RWPE2 (cell line): ENCODE measurements at regions not wholly inside any gene's neighbourhood (a gene's known extent, or its start where the extent isn't known, plus 50 kb on each side); places are given as distances from the start of the nearest gene placed in this dataset.
"Not testable (repeated sequence)": the region's sequence is repeated elsewhere in the genome, so short reads cannot be mapped to it uniquely, and the experiment has no call there.

Source experiments
- ATAC-seq: fragments of 200-7000 bp; cut with Tn5 transposase; 3 replicates; pipeline ENCODE4 v1.9.1; 2021; ENCODE audit warnings: low read depth
- DNase-seq: peaks from one replicate; pipeline ENCODE4 v3.0.0-alpha.2; 2020; ENCODE audit warnings: low spot score
- H3K27ac ChIP-seq: fragments of 450-650 bp; 2 replicates; pipeline ENCODE4 v1.5.1; 2017; ENCODE audit warnings: mild to moderate bottlenecking; ENCODE audit not compliant: poor library complexity, severe bottlenecking
- H3K27me3 ChIP-seq: fragments of 250-450 bp; sonication (Bioruptor Pico); 2 replicates; pipeline ENCODE4 v1.5.1; 2021; ENCODE audit warnings: mild to moderate bottlenecking, moderate library complexity; ENCODE audit not compliant: insufficient read depth, poor library complexity, severe bottlenecking
- H3K36me3 ChIP-seq: fragments of 250-450 bp; sonication (Bioruptor Pico); 2 replicates; pipeline ENCODE4 v1.5.1; 2020; ENCODE audit warnings: low read depth, mild to moderate bottlenecking, moderate library complexity
- H3K4me1 ChIP-seq: fragments of 250-450 bp; sonication (Bioruptor Pico); 2 replicates; pipeline ENCODE4 v1.5.1; 2021; ENCODE audit warnings: mild to moderate bottlenecking, moderate library complexity; ENCODE audit not compliant: insufficient read depth, poor library complexity, severe bottlenecking
- H3K4me3 ChIP-seq: fragments of 250-450 bp; sonication (Bioruptor Pico); 2 replicates; pipeline ENCODE4 v1.5.1; 2021; ENCODE audit warnings: mild to moderate bottlenecking, moderate library complexity; ENCODE audit not compliant: severe bottlenecking
- H3K9me3 ChIP-seq: fragments of 250-450 bp; sonication (Bioruptor Pico); 2 replicates; pipeline ENCODE4 v1.5.1; 2021; ENCODE audit warnings: mild to moderate bottlenecking, moderate library complexity; ENCODE audit not compliant: severe bottlenecking
- CTCF ChIP-seq: fragments of 450-650 bp; IDR thresholded peaks from one replicate; pipeline ENCODE4 v1.5.1; 2017; ENCODE audit warnings: mild to moderate bottlenecking, moderate library complexity; ENCODE audit not compliant: poor library complexity, severe bottlenecking

- H3K27ac ChIP-seq = peak overlapping the region; percentile 97
- no peaks in the 10 kb centered on the region for H3K9me3 ChIP-seq
- H3K4me3 ChIP-seq = no peak overlapping the region
- H3K4me1 ChIP-seq = peaks cover 52% of the 10 kb centered on the region
- H3K27me3 ChIP-seq = no peaks in the 10 kb centered on the region
- no peak for TF ChIP-seq CTCF
- DNase-seq (no peak), ATAC-seq (no peak)
- H3K36me3 ChIP-seq = no peaks in the 10 kb centered on the region
Observed at GRCh38 chr6:106745197-106745770, 115.9 kb downstream of the QRSL1 start.

GRCh38 chr6:106744781-106745180 lies 115.4 kb downstream of the QRSL1 start:
- Histone ChIP-seq H3K27ac (peak overlapping the region; percentile 97), H3K36me3 (no peaks in the 10 kb centered on the region), H3K9me3 (no peaks in the 10 kb centered on the region), H3K27me3 (no peaks in the 10 kb centered on the region), H3K4me1 (peaks cover 49% of the 10 kb centered on the region), H3K4me3 (no peak overlapping the region)
- TF ChIP-seq CTCF = no peak
- DNase-seq (no peak), ATAC-seq (no peak)

GRCh38 chr6:106744029-106744428 lies 114.7 kb downstream of the QRSL1 start:
- H3K4me3 ChIP-seq, DNase-seq, H3K36me3 ChIP-seq, H3K9me3 ChIP-seq, ATAC-seq, H3K27me3 ChIP-seq: not testable (repeated sequence)
- Histone ChIP-seq H3K27ac (peak overlapping the region; percentile 97), H3K4me1 (peaks cover 49% of the 10 kb centered on the region)

GRCh38 chr6:106743612-106744011 lies 114.2 kb downstream of the QRSL1 start:
- DNase-seq (no peak), ATAC-seq (no peak)
- no peaks in the 10 kb centered on the region for H3K27me3 ChIP-seq
- H3K36me3 ChIP-seq = no peaks in the 10 kb centered on the region
- no peak overlapping the region for H3K4me3 ChIP-seq
- H3K9me3 ChIP-seq = no peaks in the 10 kb centered on the region
- TF ChIP-seq CTCF = no peak
- H3K27ac ChIP-seq = peak overlapping the region; percentile 97
- peaks cover 47% of the 10 kb centered on the region for H3K4me1 ChIP-seq

- Histone ChIP-seq H3K27me3 (no peaks in the 10 kb centered on the region), H3K9me3 (no peaks in the 10 kb centered on the region), H3K4me3 (no peak overlapping the region), H3K36me3 (no peaks in the 10 kb centered on the region), H3K4me1 (peaks cover 25% of the 10 kb centered on the region), H3K27ac (peak overlapping the region; percentile 33)
- TF ChIP-seq CTCF = no peak
- no peak for ATAC-seq
- no peak for DNase-seq
Observed at GRCh38 chr6:106740287-106740686, 110.9 kb downstream of the QRSL1 start.
